ENCODE measurements at regions not wholly inside any gene's neighbourhood (a gene's known extent, or its start where the extent isn't known, plus 50 kb on each side); places are given as distances from the start of the nearest gene placed in this dataset.

DNA sequence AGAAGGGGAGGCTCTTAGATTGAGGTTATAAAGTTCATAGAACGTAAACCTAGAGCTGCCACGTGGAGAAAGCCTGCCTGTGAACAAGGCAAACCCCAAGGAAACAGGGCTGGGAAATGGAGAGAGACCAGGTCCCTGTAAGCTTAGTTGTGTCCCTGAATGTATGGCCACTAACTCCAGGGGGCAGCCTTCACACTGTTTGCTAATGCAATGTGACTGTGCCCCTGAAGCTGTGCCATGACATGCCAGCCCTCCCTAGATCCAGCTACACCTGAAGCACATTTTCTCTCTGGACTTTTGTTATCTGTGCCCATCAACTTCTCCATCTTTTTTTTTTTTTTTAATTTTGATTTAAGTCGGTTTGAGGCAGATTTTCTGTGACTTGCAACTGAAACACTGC lies 60.6 kb upstream of the TMCC3 start:
- no peaks in the 10 kb centered on the region for H3F3A ChIP-seq (ENCODE audit: insufficient read depth, low read length, poor library complexity, severe bottlenecking)
- TF ChIP-seq SMC3 (conservative IDR thresholded peaks at IDR 0.05; ENCODE audit: poor library complexity) (no peak), TAF1 (IDR thresholded peaks at IDR 0.05; ENCODE audit: low read depth) (no peak)
- H3K27ac ChIP-seq (ENCODE audit: low read length): no peak overlapping the region
- no peaks in the 10 kb centered on the region for H3K36me3 ChIP-seq (ENCODE audit: insufficient read depth, low read length)
- no peaks in the 10 kb centered on the region for H4K20me1 ChIP-seq (ENCODE audit: insufficient read depth)
- H3K79me2 ChIP-seq (replicated peaks; ENCODE audit: insufficient read depth, low read length): no peaks in the 10 kb centered on the region
- no peak overlapping the region for H3K4me3 ChIP-seq (ENCODE audit: low read length)
- no peak overlapping the region for H2AFZ ChIP-seq (ENCODE audit: low read depth, low read length)
- no peaks in the 10 kb centered on the region for H3K27me3 ChIP-seq (ENCODE audit: insufficient read depth, low read depth, low read length)
- H3K9me2 ChIP-seq (ENCODE audit: insufficient read depth, low read length): no peaks in the 10 kb centered on the region
- H3K4me2 ChIP-seq (ENCODE audit: low read length): no peak overlapping the region
- H3K9ac ChIP-seq (ENCODE audit: low read length): no peak overlapping the region
- H3K9me3 ChIP-seq (ENCODE audit: low read length): no peaks in the 10 kb centered on the region

DNA sequence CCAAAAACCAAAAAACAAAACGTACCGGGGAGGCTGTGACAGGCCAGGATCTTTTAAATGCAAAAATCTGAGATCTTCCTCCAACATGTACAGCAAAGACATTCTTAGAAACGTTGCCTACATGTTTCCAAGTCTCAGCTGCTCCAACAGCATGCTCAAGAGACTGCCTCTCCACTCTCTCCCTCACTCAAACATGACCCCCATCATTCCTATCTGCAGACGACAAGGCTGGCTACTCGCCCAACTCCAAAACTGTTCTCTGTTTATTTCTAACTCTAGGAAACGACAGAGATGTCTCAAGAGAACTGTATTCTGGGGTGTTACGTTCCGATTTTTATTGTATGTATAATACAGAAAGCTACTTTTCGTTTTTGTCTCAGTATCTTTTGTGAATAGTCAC lies 57.5 kb upstream of the TMCC3 start:
- no peak overlapping the region for H3K27ac ChIP-seq (ENCODE audit: low read length)
- H3K79me2 ChIP-seq (replicated peaks; ENCODE audit: insufficient read depth, low read length): no peaks in the 10 kb centered on the region
- no peaks in the 10 kb centered on the region for H3K9me2 ChIP-seq (ENCODE audit: insufficient read depth, low read length)
- H3K4me2 ChIP-seq (ENCODE audit: low read length): no peak overlapping the region
- H3K36me3 ChIP-seq (ENCODE audit: insufficient read depth, low read length): no peaks in the 10 kb centered on the region
- no peaks in the 10 kb centered on the region for H4K20me1 ChIP-seq (ENCODE audit: insufficient read depth)
- no peak overlapping the region for H3K9ac ChIP-seq (ENCODE audit: low read length)
- H3K9me3 ChIP-seq (ENCODE audit: low read length): no peaks in the 10 kb centered on the region
- no peak overlapping the region for H3K4me3 ChIP-seq (ENCODE audit: low read length)
- TF ChIP-seq EP300 (conservative IDR thresholded peaks at IDR 0.05; ENCODE audit: poor library complexity, severe bottlenecking): no peak
- TF ChIP-seq SMC3 (conservative IDR thresholded peaks at IDR 0.05; ENCODE audit: poor library complexity): no peak
- no peak for TF ChIP-seq CTCF (IDR thresholded peaks at IDR 0.05; ENCODE audit: poor library complexity, severe bottlenecking)
- TF ChIP-seq RAD21 (conservative IDR thresholded peaks at IDR 0.05): no peak
- no peak for TF ChIP-seq REST (IDR thresholded peaks at IDR 0.05; ENCODE audit: borderline replicate concordance)
- no peak for TF ChIP-seq MXI1 (conservative IDR thresholded peaks at IDR 0.05; ENCODE audit: poor library complexity, severe bottlenecking)
- TF ChIP-seq POLR2AphosphoS5 (IDR thresholded peaks at IDR 0.05): no peak
- TF ChIP-seq TAF1 (IDR thresholded peaks at IDR 0.05; ENCODE audit: low read depth): no peak
- TF ChIP-seq EZH2 (IDR thresholded peaks at IDR 0.05; ENCODE audit: borderline replicate concordance, insufficient read depth, low read length, poor library complexity, severe bottlenecking): no peak
- no peaks in the 10 kb centered on the region for H3F3A ChIP-seq (ENCODE audit: insufficient read depth, low read length, poor library complexity, severe bottlenecking)
- no peak overlapping the region for H2AFZ ChIP-seq (ENCODE audit: low read depth, low read length)
- H3K27me3 ChIP-seq (ENCODE audit: insufficient read depth, low read depth, low read length): no peaks in the 10 kb centered on the region

DNA sequence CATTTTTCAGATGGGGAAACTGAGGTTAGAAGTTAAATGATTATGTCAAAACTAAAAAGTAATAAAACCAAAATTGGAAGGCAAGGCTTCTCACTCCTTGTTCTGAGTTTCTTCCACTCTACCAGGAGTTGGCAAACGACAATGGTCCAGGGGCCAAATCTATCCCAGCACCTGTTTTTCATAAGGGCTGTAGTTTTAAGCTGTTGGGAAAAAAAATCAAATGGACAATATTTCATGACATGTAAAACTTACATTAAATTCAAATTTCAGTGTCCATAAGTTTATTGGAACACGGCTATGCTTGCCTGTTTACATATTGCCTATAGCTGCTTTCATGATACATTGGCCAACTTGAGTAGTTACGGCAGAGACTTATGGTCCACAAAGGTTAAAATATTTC lies 56.7 kb upstream of the TMCC3 start:
- Histone ChIP-seq H3F3A (ENCODE audit: insufficient read depth, low read length, poor library complexity, severe bottlenecking) (no peaks in the 10 kb centered on the region), H2AFZ (ENCODE audit: low read depth, low read length) (no peak overlapping the region), H3K9ac (ENCODE audit: low read length) (no peak overlapping the region), H4K20me1 (ENCODE audit: insufficient read depth) (no peaks in the 10 kb centered on the region), H3K9me2 (ENCODE audit: insufficient read depth, low read length) (no peaks in the 10 kb centered on the region), H3K27ac (ENCODE audit: low read length) (no peak overlapping the region), H3K36me3 (ENCODE audit: insufficient read depth, low read length) (no peaks in the 10 kb centered on the region), H3K27me3 (ENCODE audit: insufficient read depth, low read depth, low read length) (no peaks in the 10 kb centered on the region), H3K9me3 (ENCODE audit: low read length) (no peaks in the 10 kb centered on the region), H3K4me2 (ENCODE audit: low read length) (no peak overlapping the region), H3K4me3 (ENCODE audit: low read length) (no peak overlapping the region), H3K79me2 (replicated peaks; ENCODE audit: insufficient read depth, low read length) (no peaks in the 10 kb centered on the region)
- no peak for TF ChIP-seq RAD21 (conservative IDR thresholded peaks at IDR 0.05)
- no peak for TF ChIP-seq POLR2AphosphoS5 (IDR thresholded peaks at IDR 0.05)
- TF ChIP-seq CTCF (IDR thresholded peaks at IDR 0.05; ENCODE audit: poor library complexity, severe bottlenecking): no peak
- no peak for TF ChIP-seq REST (IDR thresholded peaks at IDR 0.05; ENCODE audit: borderline replicate concordance)
- TF ChIP-seq SMC3 (conservative IDR thresholded peaks at IDR 0.05; ENCODE audit: poor library complexity): no peak
- no peak for TF ChIP-seq MXI1 (conservative IDR thresholded peaks at IDR 0.05; ENCODE audit: poor library complexity, severe bottlenecking)
- no peak for TF ChIP-seq EZH2 (IDR thresholded peaks at IDR 0.05; ENCODE audit: borderline replicate concordance, insufficient read depth, low read length, poor library complexity, severe bottlenecking)
- TF ChIP-seq TAF1 (IDR thresholded peaks at IDR 0.05; ENCODE audit: low read depth): no peak
- no peak for TF ChIP-seq EP300 (conservative IDR thresholded peaks at IDR 0.05; ENCODE audit: poor library complexity, severe bottlenecking)
